SK-N-SH (cell line): ENCODE measurements at regions not wholly inside any gene's neighbourhood (a gene's known extent, or its start where the extent isn't known, plus 50 kb on each side); places are given as distances from the start of the nearest gene placed in this dataset.

ENCODE experiments used
- CTCF ChIA-PET: fragments of 300-600, 350-600 bp; formaldehyde crosslinking; extraction: SDS; loops from one replicate; lab custom pipeline; 2021; lab: Yijun Ruan, JAX
- POLR2A ChIA-PET: fragments of 350-600 bp; sonication (Branson Sonifier 250); formaldehyde crosslinking; extraction: SDS; loops from one replicate; lab custom pipeline; 2020; ENCODE audit warnings: antibody characterized with exemption, inconsistent platforms; lab: Yijun Ruan, JAX
- DNase-seq: peaks from one replicate; pipeline ENCODE4 v3.0.0; 2012
- H2AFZ ChIP-seq: fragments of 200-600 bp; sonication (generic); 2 replicates; pipeline ENCODE4 v1.8.1; 2016; ENCODE audit warnings: antibody characterized with exemption, mild to moderate bottlenecking, low read depth
- H3F3A ChIP-seq: fragments of 200-600 bp; sonication (generic); replicated peaks from 2 replicates; pipeline ENCODE3; 2016; ENCODE audit warnings: antibody characterized with exemption, mild to moderate bottlenecking; ENCODE audit not compliant: insufficient read depth
- H3K27ac ChIP-seq, 2 experiments: fragments of 200-500 bp in 1 of 2; fragments of 200-600 bp in 1 of 2; sonication (Bioruptor generic) in 1 of 2; sonication (generic), shearing (Covaris generic) in 1 of 2; 2 replicates each; pipeline versions ENCODE4 v1.5.1 to v1.6.1; 2014 to 2016; ENCODE audit warnings: low read depth in 2 of 2, inconsistent platforms in 1 of 2, low read length in 1 of 2, mild to moderate bottlenecking in 1 of 2, mixed read lengths in 1 of 2
- H3K27me3 ChIP-seq: fragments of 200-600 bp; sonication (generic), shearing (Covaris generic); 2 replicates; pipeline ENCODE4 v1.6.1; 2016; ENCODE audit warnings: mixed run types; ENCODE audit not compliant: insufficient read depth
- H3K36me3 ChIP-seq, 2 experiments: fragments of 200-500 bp in 1 of 2; fragments of 200-600 bp in 1 of 2; sonication (Bioruptor generic) in 1 of 2; sonication (generic) in 1 of 2; replicated peaks in 1 of 2; 2 replicates each; pipeline versions ENCODE3 to v1.5.1; 2014 to 2016; ENCODE audit warnings: low read length in 1 of 2, mild to moderate bottlenecking in 1 of 2; ENCODE audit not compliant: insufficient read depth in 2 of 2, control insufficient read depth in 1 of 2
- H3K4me1 ChIP-seq, 2 experiments: fragments of 200-500 bp in 1 of 2; fragments of 200-600 bp in 1 of 2; sonication (Bioruptor generic) in 1 of 2; sonication (generic), shearing (Covaris generic) in 1 of 2; 2 replicates each; pipeline versions ENCODE4 v1.5.1 to v1.6.1; 2014 to 2016; ENCODE audit warnings: low read depth in 1 of 2, low read length in 1 of 2, mixed run types in 1 of 2; ENCODE audit not compliant: insufficient read depth in 2 of 2, control insufficient read depth in 1 of 2
- H3K4me2 ChIP-seq: fragments of 200-600 bp; sonication (generic), shearing (Covaris generic); 2 replicates; pipeline ENCODE4 v1.6.1; 2017; ENCODE audit warnings: mixed run types
- H3K4me3 ChIP-seq, 2 experiments: fragments of 200-500 bp in 1 of 2; fragments of 200-600 bp in 1 of 2; sonication (Bioruptor generic) in 1 of 2; sonication (generic), shearing (Covaris generic) in 1 of 2; 2 replicates each; pipeline versions ENCODE4 v1.5.1 to v1.8.1; 2014 to 2016; ENCODE audit warnings: low read depth in 2 of 2, inconsistent platforms in 1 of 2, low read length in 1 of 2, mild to moderate bottlenecking in 1 of 2, mixed read lengths in 1 of 2, moderate library complexity in 1 of 2
- H3K79me2 ChIP-seq: fragments of 200-600 bp; sonication (generic); 2 replicates; pipeline ENCODE4 v1.8.1; 2017; ENCODE audit warnings: mild to moderate bottlenecking; ENCODE audit not compliant: insufficient read depth
- H3K9ac ChIP-seq: fragments of 200-600 bp; sonication (generic); 2 replicates; pipeline ENCODE4 v1.6.1; 2017; ENCODE audit warnings: mixed run types
- H3K9me2 ChIP-seq: fragments of 200-600 bp; sonication (generic); 2 replicates; pipeline ENCODE4 v1.6.1; 2017; ENCODE audit warnings: mixed run types
- H3K9me3 ChIP-seq: fragments of 200-600 bp; sonication (generic); 2 replicates; pipeline ENCODE4 v1.6.1; 2017; ENCODE audit warnings: mixed run types, mild to moderate bottlenecking, moderate library complexity
- H4K20me1 ChIP-seq: fragments of 200-600 bp; sonication (generic); 2 replicates; pipeline ENCODE4 v1.6.1; 2017; ENCODE audit warnings: mild to moderate bottlenecking, mixed run types; ENCODE audit not compliant: insufficient read depth
- ELF1 ChIP-seq: IDR thresholded peaks from 2 replicates; pipeline ENCODE4 v1.4.0; 2012
- EZH2phosphoT487 ChIP-seq: fragments of 200-600 bp; sonication (generic); IDR thresholded peaks from 2 replicates; pipeline ENCODE4 v1.6.1; 2017; ENCODE audit warnings: low read depth, mixed run types, mild to moderate bottlenecking, antibody characterized with exemption, moderate library complexity, borderline replicate concordance
- GABPA ChIP-seq: IDR thresholded peaks from 2 replicates; pipeline ENCODE4 v1.4.0; 2012; ENCODE audit warnings: low read depth, mild to moderate bottlenecking
- JUND ChIP-seq: IDR thresholded peaks from 2 replicates; pipeline ENCODE4 v1.4.0; 2012
- MEF2A ChIP-seq: IDR thresholded peaks from 2 replicates; pipeline ENCODE4 v1.4.0; 2012; ENCODE audit warnings: low read depth, borderline replicate concordance
- NRF1 ChIP-seq: IDR thresholded peaks from 2 replicates; pipeline ENCODE4 v1.6.1; 2012; ENCODE audit warnings: low read depth, mild to moderate bottlenecking, low read length
- RCOR1 ChIP-seq: fragments of 150-350 bp; IDR thresholded peaks from 2 replicates; pipeline ENCODE4 v1.6.1; 2017; ENCODE audit warnings: antibody characterized with exemption, low read length
- WGBS: methylation state at CpG from one replicate; pipeline ENCODE4 v1.1.6; 2017; ENCODE audit warnings: low lambda C conversion rate; 5-methylcytosine and 5-hydroxymethylcytosine counted together
- TF ChIP-seq, protein P1 (sequence below): fragments of 200-600 bp; sonication (generic); IDR thresholded peaks from 2 replicates; pipeline ENCODE4 v1.6.1; 2017; ENCODE audit warnings: antibody characterized with exemption, mild to moderate bottlenecking, moderate library complexity
- TF ChIP-seq, protein P2 (sequence below): IDR thresholded peaks from 2 replicates; pipeline ENCODE4 v1.4.0; 2012; ENCODE audit warnings: low read depth
- TF ChIP-seq, protein P3 (sequence below): IDR thresholded peaks from 2 replicates; pipeline ENCODE4 v1.4.0; 2012; ENCODE audit warnings: low read depth, borderline replicate concordance
- TF ChIP-seq, protein P4 (sequence below): IDR thresholded peaks from 2 replicates; pipeline ENCODE4 v1.4.0; 2012; ENCODE audit warnings: low read depth, borderline replicate concordance

DNA sequence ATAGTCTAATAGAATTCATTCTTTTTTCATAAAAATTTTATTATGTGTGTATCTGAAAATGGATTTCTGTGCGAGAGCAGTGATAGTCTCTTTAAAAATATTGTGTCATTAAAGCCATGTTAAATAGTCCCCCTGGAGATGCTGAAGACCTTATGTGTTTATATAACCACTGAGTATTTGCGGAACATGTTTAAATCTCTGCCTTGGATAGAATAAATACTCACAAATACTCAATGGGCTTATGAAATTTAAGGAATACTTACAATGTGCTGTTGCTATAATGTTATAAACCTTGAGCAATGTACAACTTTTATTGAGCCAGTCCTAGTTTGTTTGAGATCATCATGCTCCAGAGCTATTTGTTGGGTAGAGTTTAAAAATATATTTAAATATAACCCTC, 226.0 kb downstream of the SNAPC1 start:
- Histone ChIP-seq H3K79me2 (no peaks in the 10 kb centered on the region), H3K27me3 (no peaks in the 10 kb centered on the region), H3K4me1 (no peaks in the 10 kb centered on the region), H3K4me2 (no peak overlapping the region), H3K36me3 (no peaks in the 10 kb centered on the region), H3K9me3 (no peaks in the 10 kb centered on the region), H3F3A (no peaks in the 10 kb centered on the region), H3K27ac (no peak overlapping the region), H3K4me3 (no peak overlapping the region), H3K9me2 (no peaks in the 10 kb centered on the region), H2AFZ (no peak overlapping the region), H3K9ac (no peak overlapping the region), H4K20me1 (no peaks in the 10 kb centered on the region)
- POLR2A ChIA-PET, result no interaction called here
- TF ChIP-seq EZH2phosphoT487 (no peak), GABPA (no peak), ELF1 (no peak)
- TF ChIP-seq, protein P1, sequence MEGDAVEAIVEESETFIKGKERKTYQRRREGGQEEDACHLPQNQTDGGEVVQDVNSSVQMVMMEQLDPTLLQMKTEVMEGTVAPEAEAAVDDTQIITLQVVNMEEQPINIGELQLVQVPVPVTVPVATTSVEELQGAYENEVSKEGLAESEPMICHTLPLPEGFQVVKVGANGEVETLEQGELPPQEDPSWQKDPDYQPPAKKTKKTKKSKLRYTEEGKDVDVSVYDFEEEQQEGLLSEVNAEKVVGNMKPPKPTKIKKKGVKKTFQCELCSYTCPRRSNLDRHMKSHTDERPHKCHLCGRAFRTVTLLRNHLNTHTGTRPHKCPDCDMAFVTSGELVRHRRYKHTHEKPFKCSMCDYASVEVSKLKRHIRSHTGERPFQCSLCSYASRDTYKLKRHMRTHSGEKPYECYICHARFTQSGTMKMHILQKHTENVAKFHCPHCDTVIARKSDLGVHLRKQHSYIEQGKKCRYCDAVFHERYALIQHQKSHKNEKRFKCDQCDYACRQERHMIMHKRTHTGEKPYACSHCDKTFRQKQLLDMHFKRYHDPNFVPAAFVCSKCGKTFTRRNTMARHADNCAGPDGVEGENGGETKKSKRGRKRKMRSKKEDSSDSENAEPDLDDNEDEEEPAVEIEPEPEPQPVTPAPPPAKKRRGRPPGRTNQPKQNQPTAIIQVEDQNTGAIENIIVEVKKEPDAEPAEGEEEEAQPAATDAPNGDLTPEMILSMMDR, result no peak
- TF ChIP-seq, protein P2, sequence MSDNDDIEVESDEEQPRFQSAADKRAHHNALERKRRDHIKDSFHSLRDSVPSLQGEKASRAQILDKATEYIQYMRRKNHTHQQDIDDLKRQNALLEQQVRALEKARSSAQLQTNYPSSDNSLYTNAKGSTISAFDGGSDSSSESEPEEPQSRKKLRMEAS, result no peak
- no peak for DNase-seq
- CTCF ChIA-PET, result interaction anchor here (1.0 kb wide), 1 partner anchor 10 kb away, joined by 4 read pairs; no protein-coding TSS in a partner anchor
- 70% methylated on average over 2 of the region's 2 CpGs for WGBS

DNA sequence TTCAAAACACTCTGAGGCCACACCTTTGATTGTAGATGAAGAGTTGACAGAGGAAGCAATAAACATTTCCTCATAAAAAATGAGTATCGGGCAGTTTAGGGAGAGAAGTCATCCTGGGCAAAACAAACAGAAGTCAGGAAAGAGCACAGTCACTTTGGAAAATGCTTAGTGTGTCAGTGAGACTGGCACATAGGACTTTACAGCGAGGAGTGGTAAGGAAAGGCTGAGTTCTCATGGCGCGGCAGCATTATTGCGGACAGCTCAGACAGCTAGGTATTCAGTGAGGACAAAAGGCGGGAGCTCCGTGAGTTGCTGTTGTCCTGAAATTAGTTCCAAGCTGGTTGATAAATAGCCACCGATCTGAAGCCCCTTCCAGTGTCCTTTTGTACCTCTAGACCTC, 229.9 kb downstream of the SNAPC1 start:
- H3K79me2 ChIP-seq, result no peaks in the 10 kb centered on the region
- CTCF ChIA-PET, result no interaction called here

More for the DNA sequence above, 229.9 kb downstream of the SNAPC1 start:
- Histone ChIP-seq H4K20me1 (no peaks in the 10 kb centered on the region), H3K4me2 (no peak overlapping the region), H3F3A (no peaks in the 10 kb centered on the region), H3K9ac (no peak overlapping the region), H3K27me3 (no peaks in the 10 kb centered on the region), H3K4me1 (no peaks in the 10 kb centered on the region), H3K4me3 (no peak overlapping the region), H3K9me3 (no peaks in the 10 kb centered on the region), H3K27ac (no peak overlapping the region), H3K9me2 (no peaks in the 10 kb centered on the region), H3K36me3 (no peaks in the 10 kb centered on the region), H2AFZ (no peak overlapping the region)
- WGBS, result 58% methylated on average over 8 of the region's 8 CpGs
- DNase-seq, result no peak
- TF ChIP-seq GABPA, result no peak
- TF ChIP-seq, protein P3, sequence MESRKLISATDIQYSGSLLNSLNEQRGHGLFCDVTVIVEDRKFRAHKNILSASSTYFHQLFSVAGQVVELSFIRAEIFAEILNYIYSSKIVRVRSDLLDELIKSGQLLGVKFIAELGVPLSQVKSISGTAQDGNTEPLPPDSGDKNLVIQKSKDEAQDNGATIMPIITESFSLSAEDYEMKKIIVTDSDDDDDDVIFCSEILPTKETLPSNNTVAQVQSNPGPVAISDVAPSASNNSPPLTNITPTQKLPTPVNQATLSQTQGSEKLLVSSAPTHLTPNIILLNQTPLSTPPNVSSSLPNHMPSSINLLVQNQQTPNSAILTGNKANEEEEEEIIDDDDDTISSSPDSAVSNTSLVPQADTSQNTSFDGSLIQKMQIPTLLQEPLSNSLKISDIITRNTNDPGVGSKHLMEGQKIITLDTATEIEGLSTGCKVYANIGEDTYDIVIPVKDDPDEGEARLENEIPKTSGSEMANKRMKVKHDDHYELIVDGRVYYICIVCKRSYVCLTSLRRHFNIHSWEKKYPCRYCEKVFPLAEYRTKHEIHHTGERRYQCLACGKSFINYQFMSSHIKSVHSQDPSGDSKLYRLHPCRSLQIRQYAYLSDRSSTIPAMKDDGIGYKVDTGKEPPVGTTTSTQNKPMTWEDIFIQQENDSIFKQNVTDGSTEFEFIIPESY, result no peak
- TF ChIP-seq MEF2A, result no peak
- TF ChIP-seq NRF1, result no peak
- TF ChIP-seq JUND, result no peak
- TF ChIP-seq, protein P4, sequence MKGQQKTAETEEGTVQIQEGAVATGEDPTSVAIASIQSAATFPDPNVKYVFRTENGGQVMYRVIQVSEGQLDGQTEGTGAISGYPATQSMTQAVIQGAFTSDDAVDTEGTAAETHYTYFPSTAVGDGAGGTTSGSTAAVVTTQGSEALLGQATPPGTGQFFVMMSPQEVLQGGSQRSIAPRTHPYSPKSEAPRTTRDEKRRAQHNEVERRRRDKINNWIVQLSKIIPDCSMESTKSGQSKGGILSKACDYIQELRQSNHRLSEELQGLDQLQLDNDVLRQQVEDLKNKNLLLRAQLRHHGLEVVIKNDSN, result no peak
- no peak for TF ChIP-seq RCOR1
- POLR2A ChIA-PET, result no interaction called here
